SU-DHL-6 (cell line): ENCODE measurements at regions not wholly inside any gene's neighbourhood (a gene's known extent, or its start where the extent isn't known, plus 50 kb on each side); places are given as distances from the start of the nearest gene placed in this dataset.

Experiments used
- EZH2phosphoT487 ChIP-seq: fragments of 200-600 bp; sonication (generic), shearing (Covaris generic); conservative IDR thresholded peaks from 2 replicates; pipeline ENCODE4 v1.6.1; 2018; ENCODE audit warnings: mild to moderate bottlenecking, antibody characterized with exemption, low read length, moderate library complexity, mixed read lengths
- TF ChIP-seq, protein P1 (sequence below): fragments of 200-600 bp; sonication (generic); IDR thresholded peaks from one replicate; pipeline ENCODE4 v1.5.1; 2017; ENCODE audit warnings: antibody characterized with exemption, mild to moderate bottlenecking, low read length, moderate library complexity; ENCODE audit not compliant: insufficient read depth, poor library complexity, severe bottlenecking

DNA sequence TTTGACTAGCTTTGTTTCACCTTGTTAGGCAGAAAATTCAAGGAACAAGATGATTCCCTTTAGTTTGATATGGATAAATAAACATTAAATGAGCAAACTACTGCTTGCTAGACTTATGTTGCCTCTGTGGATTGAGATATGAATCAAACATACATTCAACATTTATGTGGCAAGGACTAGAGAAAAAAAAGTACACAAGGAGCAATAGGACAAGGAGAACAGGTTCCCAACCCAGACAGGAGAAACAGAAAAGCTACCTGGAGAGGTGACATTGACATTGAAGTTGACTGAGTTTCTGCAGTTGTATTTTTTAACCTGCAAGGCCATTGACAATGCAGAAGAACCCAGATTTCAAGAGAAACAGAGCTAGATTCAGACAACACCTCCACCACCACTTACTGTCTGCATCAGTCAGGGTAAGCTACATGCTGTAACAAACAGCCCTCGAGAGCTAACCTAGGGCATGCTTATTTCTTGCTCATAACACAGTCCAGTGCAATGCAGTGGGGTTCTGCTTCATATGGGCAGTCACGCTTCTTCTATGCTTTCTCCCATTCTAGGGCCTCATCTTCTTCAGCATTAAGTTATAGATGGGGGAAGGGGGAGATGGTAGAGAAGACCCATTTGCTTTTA, 180.9 kb upstream of the LYZL1 start:
- TF ChIP-seq, protein P1, sequence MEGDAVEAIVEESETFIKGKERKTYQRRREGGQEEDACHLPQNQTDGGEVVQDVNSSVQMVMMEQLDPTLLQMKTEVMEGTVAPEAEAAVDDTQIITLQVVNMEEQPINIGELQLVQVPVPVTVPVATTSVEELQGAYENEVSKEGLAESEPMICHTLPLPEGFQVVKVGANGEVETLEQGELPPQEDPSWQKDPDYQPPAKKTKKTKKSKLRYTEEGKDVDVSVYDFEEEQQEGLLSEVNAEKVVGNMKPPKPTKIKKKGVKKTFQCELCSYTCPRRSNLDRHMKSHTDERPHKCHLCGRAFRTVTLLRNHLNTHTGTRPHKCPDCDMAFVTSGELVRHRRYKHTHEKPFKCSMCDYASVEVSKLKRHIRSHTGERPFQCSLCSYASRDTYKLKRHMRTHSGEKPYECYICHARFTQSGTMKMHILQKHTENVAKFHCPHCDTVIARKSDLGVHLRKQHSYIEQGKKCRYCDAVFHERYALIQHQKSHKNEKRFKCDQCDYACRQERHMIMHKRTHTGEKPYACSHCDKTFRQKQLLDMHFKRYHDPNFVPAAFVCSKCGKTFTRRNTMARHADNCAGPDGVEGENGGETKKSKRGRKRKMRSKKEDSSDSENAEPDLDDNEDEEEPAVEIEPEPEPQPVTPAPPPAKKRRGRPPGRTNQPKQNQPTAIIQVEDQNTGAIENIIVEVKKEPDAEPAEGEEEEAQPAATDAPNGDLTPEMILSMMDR, result no peak
- TF ChIP-seq EZH2phosphoT487, result no peak
